Esophagus squamous epithelium (tissue), 4 donors: ENCODE measurements at regions not wholly inside any gene's neighbourhood (a gene's known extent, or its start where the extent isn't known, plus 50 kb on each side); places are given as distances from the start of the nearest gene placed in this dataset.

Experiments used
- POLR2A ChIP-seq, 4 donors: fragments of 450-650 bp; IDR thresholded peaks; one replicate each; pipeline ENCODE4 v1.6.1; 2017; ENCODE audit warnings: antibody characterized with exemption in 4 of 4, mild to moderate bottlenecking in 4 of 4, moderate library complexity in 3 of 4
- TF ChIP-seq, protein P1 (sequence below), 6 experiments: fragments of 450-650 bp in 4 of 6; fragments of 200-600 bp in 2 of 6; sonication (generic) in 2 of 6; IDR thresholded peaks; one replicate each; pipeline ENCODE4 v1.5.1; 2016 to 2019; ENCODE audit warnings: antibody characterized with exemption in 6 of 6, mild to moderate bottlenecking in 4 of 6, moderate library complexity in 4 of 6

DNA sequence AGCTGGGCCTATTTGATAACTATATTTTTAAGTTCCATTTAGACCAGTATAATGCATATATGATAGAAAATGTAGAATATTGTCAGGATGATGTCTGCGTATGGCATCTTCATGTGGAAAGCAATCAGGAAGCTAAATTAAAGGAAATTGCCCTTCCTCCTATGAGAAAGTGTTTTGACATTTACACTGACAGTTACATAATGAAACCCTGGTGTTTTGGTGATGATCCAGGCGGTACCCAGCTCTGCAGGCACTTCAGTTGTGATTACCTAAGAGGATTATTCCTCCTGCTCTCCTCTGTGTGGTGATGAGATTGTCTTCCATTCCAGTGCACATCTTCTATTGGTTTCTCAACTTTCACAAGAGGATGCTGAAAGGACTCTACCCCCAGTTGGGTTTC lies 126.5 kb upstream of the MITF start:
- TF ChIP-seq, protein P1, sequence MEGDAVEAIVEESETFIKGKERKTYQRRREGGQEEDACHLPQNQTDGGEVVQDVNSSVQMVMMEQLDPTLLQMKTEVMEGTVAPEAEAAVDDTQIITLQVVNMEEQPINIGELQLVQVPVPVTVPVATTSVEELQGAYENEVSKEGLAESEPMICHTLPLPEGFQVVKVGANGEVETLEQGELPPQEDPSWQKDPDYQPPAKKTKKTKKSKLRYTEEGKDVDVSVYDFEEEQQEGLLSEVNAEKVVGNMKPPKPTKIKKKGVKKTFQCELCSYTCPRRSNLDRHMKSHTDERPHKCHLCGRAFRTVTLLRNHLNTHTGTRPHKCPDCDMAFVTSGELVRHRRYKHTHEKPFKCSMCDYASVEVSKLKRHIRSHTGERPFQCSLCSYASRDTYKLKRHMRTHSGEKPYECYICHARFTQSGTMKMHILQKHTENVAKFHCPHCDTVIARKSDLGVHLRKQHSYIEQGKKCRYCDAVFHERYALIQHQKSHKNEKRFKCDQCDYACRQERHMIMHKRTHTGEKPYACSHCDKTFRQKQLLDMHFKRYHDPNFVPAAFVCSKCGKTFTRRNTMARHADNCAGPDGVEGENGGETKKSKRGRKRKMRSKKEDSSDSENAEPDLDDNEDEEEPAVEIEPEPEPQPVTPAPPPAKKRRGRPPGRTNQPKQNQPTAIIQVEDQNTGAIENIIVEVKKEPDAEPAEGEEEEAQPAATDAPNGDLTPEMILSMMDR (IDR thresholded peaks at IDR 0.05) = no peak
- no peak for TF ChIP-seq POLR2A (IDR thresholded peaks at IDR 0.05)
